ENCODE measurements at regions not wholly inside any gene's neighbourhood (a gene's known extent, or its start where the extent isn't known, plus 50 kb on each side); places are given as distances from the start of the nearest gene placed in this dataset.

DNA sequence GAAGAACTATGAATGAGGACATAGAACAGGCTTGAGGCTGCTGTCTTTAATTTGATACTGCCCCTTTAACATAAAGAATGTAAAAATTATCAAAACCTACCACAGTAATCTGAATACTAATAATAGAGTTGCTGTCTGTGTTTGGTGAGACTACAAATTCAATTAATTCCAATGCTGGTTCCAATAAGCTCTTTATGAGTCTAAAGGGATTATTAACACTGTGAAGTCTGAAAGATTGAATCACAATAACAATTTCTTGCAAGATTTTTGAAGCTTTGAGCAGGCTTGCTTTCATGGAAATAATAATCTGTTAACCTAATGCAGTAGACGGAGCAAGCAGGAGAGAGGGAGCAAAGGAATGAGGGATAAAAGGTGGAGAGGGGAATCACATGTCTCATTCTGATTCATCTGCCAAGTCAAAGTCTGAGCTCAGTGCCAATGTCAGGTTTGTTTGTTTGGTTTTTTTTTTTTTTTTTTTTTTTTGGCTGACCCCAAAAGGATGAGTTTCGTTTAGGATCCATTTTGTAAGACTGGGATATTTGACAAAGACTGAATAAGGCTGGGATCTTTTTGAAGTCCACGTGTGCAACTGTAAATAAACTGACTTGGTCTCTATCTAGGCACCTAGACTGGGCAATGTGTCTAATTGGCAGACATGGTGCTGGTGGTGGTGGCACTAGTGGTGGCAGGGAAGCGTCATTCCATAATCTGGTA is 211.6 kb downstream of the RNF144B start:
- 61 to 64% methylated on average over 4 of the region's 4 CpGs for WGBS, 2 donors
- TF ChIP-seq, protein P1, sequence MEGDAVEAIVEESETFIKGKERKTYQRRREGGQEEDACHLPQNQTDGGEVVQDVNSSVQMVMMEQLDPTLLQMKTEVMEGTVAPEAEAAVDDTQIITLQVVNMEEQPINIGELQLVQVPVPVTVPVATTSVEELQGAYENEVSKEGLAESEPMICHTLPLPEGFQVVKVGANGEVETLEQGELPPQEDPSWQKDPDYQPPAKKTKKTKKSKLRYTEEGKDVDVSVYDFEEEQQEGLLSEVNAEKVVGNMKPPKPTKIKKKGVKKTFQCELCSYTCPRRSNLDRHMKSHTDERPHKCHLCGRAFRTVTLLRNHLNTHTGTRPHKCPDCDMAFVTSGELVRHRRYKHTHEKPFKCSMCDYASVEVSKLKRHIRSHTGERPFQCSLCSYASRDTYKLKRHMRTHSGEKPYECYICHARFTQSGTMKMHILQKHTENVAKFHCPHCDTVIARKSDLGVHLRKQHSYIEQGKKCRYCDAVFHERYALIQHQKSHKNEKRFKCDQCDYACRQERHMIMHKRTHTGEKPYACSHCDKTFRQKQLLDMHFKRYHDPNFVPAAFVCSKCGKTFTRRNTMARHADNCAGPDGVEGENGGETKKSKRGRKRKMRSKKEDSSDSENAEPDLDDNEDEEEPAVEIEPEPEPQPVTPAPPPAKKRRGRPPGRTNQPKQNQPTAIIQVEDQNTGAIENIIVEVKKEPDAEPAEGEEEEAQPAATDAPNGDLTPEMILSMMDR (IDR thresholded peaks at IDR 0.05): no peak
- H3K27me3 ChIP-seq: no peaks in the 10 kb centered on the region
- intact Hi-C loops (cut with DNase I): loop anchor here in 1 of 3 donors (10.0 kb wide), 1 partner anchor 1456 kb away; no protein-coding TSS in a partner anchor
- H3K4me1 ChIP-seq: no peaks in the 10 kb centered on the region
- H3K36me3 ChIP-seq: no peaks in the 10 kb centered on the region
- ATAC-seq (no peak), DNase-seq (no peak), FAIRE-seq (no peak)
- H3K27ac ChIP-seq: no peak overlapping the region
- H3K4me3 ChIP-seq: no peak overlapping the region
- H3K9me3 ChIP-seq: no peaks in the 10 kb centered on the region

DNA sequence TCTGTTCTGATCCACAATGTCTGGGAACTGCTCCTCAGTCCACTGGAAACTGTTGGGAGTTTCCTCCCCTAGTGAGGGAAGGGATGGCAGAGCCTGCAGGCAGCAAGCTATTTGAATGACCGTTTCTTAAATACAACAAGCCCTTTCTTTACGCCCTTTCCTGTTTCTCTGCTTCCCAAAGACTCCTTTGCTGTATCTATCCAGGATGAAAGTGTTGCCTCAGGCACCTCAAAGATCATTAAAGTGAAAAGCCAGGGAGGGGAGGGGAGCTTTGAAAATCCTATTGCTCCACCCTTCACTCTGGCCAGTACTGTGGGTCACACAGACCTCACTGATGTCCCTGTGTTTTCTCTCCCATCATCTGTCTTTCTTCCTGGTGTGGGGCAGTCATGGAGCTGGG is 213.1 kb downstream of the RNF144B start:
- no peaks in the 10 kb centered on the region for H3K36me3 ChIP-seq
- ATAC-seq: no peak
- H3K4me1 ChIP-seq: no peaks in the 10 kb centered on the region
- H3K4me3 ChIP-seq: no peak overlapping the region
- no peak for FAIRE-seq
- DNase-seq: no peak
- TF ChIP-seq, protein P1 (IDR thresholded peaks at IDR 0.05): no peak
- 49 to 50% methylated on average over 2 of the region's 2 CpGs for WGBS, 2 donors
- no peaks in the 10 kb centered on the region for H3K27me3 ChIP-seq
- H3K27ac ChIP-seq: no peak overlapping the region
- intact Hi-C loops (cut with DNase I): loop anchor here in 1 of 3 donors (10.0 kb wide), 1 partner anchor 1255 kb away; no protein-coding TSS in a partner anchor
- no peaks in the 10 kb centered on the region for H3K9me3 ChIP-seq

DNA sequence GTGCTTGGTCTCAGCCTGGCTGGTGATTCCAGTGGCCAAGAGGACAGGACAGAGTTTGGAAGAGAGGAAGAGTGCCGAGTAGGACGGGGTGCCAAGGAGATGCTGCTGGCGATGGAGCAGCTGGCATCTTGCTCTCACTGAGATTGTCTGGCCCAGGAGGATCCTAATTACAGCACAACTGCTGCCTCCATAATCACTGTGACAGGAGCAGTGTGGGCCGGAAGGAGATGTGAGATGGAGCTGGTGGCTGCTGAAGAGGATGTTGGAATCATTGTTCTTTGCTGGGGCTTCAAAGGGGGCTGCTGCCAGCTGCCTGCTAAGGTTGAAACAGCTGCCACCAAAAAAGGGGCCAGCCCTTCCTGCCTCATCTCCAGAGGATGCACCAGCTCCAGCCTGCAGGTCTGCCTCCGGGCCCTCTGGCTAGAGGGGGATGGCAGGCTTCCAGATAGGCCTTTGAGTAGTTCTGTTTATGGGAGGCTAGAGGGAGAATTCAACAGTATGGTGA is 214.4 kb downstream of the RNF144B start:
- intact Hi-C loops (cut with DNase I): loop anchor here in 1 of 3 donors (10.0 kb wide), 1 partner anchor 1253 kb away; no protein-coding TSS in a partner anchor
- TF ChIP-seq, protein P1 (IDR thresholded peaks at IDR 0.05): no peak
- Histone ChIP-seq H3K4me1 (no peaks in the 10 kb centered on the region), H3K27ac (no peak overlapping the region), H3K36me3 (no peaks in the 10 kb centered on the region), H3K9me3 (no peaks in the 10 kb centered on the region), H3K4me3 (no peak overlapping the region), H3K27me3 (no peaks in the 10 kb centered on the region)
- FAIRE-seq (no peak), DNase-seq (no peak), ATAC-seq (no peak)
- WGBS, 2 donors: 67 to 85% methylated on average over 5 of the region's 5 CpGs

DNA sequence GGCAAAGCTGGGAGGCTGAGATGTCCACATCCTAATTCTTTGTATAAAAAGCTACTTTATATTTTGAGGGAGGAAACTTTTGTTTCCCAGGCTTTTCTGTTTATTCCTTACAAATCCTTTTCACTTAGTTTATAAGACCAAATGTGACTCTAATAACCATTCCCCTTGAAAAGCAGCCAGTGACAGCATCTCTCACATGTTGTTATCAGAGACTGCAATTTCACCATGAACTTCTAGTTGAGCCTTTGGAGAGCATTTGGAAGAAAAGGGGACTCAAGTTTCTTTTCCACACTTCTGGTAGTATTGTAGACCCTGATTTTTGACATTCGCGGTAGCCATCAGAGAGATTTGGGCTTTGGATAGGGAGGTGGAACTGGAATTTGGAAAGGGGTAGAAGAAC is 215.8 kb downstream of the RNF144B start:
- TF ChIP-seq, protein P1 (IDR thresholded peaks at IDR 0.05): no peak
- Histone ChIP-seq H3K27ac (no peak overlapping the region), H3K27me3 (no peaks in the 10 kb centered on the region), H3K36me3 (no peaks in the 10 kb centered on the region), H3K9me3 (no peaks in the 10 kb centered on the region), H3K4me3 (no peak overlapping the region), H3K4me1 (no peaks in the 10 kb centered on the region)
- ATAC-seq: no peak
- no peak for FAIRE-seq
- intact Hi-C loops (cut with DNase I): loop anchor here in 1 of 3 donors (10.0 kb wide), 1 partner anchor 1252 kb away; no protein-coding TSS in a partner anchor
- DNase-seq: no peak
- 95 to 96% methylated on average over 2 of the region's 2 CpGs for WGBS, 2 donors

DNA sequence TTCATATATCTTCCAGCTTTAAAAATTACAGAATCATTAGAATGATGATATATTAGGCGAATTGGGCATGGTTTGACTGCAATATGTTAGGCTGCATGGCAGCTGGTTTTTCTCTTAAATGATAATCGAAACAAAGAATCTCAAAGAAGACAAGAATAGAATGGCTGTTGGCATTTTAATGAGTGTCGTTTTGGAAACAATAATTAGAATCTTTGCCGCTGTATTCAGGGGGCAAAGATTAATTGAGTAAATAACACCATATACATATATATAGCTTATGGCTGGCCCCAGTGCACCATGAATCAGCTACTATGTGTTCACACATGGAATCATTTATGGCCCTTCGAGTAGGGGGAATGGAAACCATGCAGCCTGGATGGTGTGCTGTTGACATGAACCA is 216.2 kb downstream of the RNF144B start:
- Histone ChIP-seq H3K27ac (no peak overlapping the region), H3K4me1 (no peaks in the 10 kb centered on the region), H3K27me3 (no peaks in the 10 kb centered on the region), H3K9me3 (no peaks in the 10 kb centered on the region), H3K4me3 (no peak overlapping the region), H3K36me3 (no peaks in the 10 kb centered on the region)
- 55 to 77% methylated on average over 5 of the region's 5 CpGs for WGBS, 2 donors
- no peak for DNase-seq
- no peak for ATAC-seq
- intact Hi-C loops (cut with DNase I): loop anchor here in 1 of 3 donors (10.0 kb wide), 1 partner anchor 1251 kb away; no protein-coding TSS in a partner anchor
- FAIRE-seq: no peak
- TF ChIP-seq, protein P1 (IDR thresholded peaks at IDR 0.05): no peak
